Fibroblast of skin of left biceps (primary cell): ENCODE measurements at regions not wholly inside any gene's neighbourhood (a gene's known extent, or its start where the extent isn't known, plus 50 kb on each side); places are given as distances from the start of the nearest gene placed in this dataset.

Experiments
- DNase-seq, 2 experiments: peaks; one replicate each; pipeline ENCODE4 v3.0.0-alpha.2; 2013; ENCODE audit warnings: low read depth in 2 of 2

- no peak for DNase-seq
Measured at GRCh38 chr6:82015043-82015442, 232.5 kb downstream of the IBTK start.

- DNase-seq, result no peak
Measured at GRCh38 chr6:82013561-82014530, 233.7 kb downstream of the IBTK start.

- DNase-seq, result no peak
Measured at GRCh38 chr6:82006027-82006738, 241.4 kb downstream of the IBTK start.

GRCh38 chr6:82000551-82000950 lies 247.0 kb downstream of the IBTK start:
- no peak for DNase-seq

GRCh38 chr6:81999826-82000225 lies 247.3 kb upstream of the TENT5A start:
- DNase-seq, result no peak

- DNase-seq, result no peak
Measured at GRCh38 chr6:81999270-81999669, 246.8 kb upstream of the TENT5A start.

- no peak for DNase-seq
Measured at GRCh38 chr6:81998432-81998831, 246.0 kb upstream of the TENT5A start.

GRCh38 chr6:81997090-81997926 lies 244.8 kb upstream of the TENT5A start:
- peak; percentile 68 to 78 for DNase-seq

- DNase-seq, result peak; percentile 71 to 72
Measured at GRCh38 chr6:81996414-81996813, 243.9 kb upstream of the TENT5A start.

GRCh38 chr6:81995548-81996289 lies 243.2 kb upstream of the TENT5A start:
- DNase-seq, result peak; percentile 37 to 38

- no peak for DNase-seq
Measured at GRCh38 chr6:81988871-81989270, 236.4 kb upstream of the TENT5A start.

GRCh38 chr6:81988446-81988845 lies 236.0 kb upstream of the TENT5A start:
- no peak for DNase-seq

GRCh38 chr6:81987293-81987692 lies 234.8 kb upstream of the TENT5A start:
- DNase-seq, result no peak

- DNase-seq, result no peak
Measured at GRCh38 chr6:81985191-81985590, 232.7 kb upstream of the TENT5A start.

- DNase-seq, result no peak
Measured at GRCh38 chr6:81984599-81984998, 232.1 kb upstream of the TENT5A start.

GRCh38 chr6:81981812-81982211 lies 229.3 kb upstream of the TENT5A start:
- peak; percentile 68 to 73 for DNase-seq

- DNase-seq, result no peak
Measured at GRCh38 chr6:81979767-81980166, 227.3 kb upstream of the TENT5A start.

- DNase-seq, result no peak
Measured at GRCh38 chr6:81979329-81979728, 226.8 kb upstream of the TENT5A start.

GRCh38 chr6:81978230-81978629 lies 225.7 kb upstream of the TENT5A start:
- no peak for DNase-seq

GRCh38 chr6:81977486-81977885 lies 225.0 kb upstream of the TENT5A start:
- DNase-seq, result no peak

- DNase-seq, result no peak
Measured at GRCh38 chr6:81969814-81970213, 217.3 kb upstream of the TENT5A start.
